GM23248 (cell line): ENCODE measurements at regions not wholly inside any gene's neighbourhood (a gene's known extent, or its start where the extent isn't known, plus 50 kb on each side); places are given as distances from the start of the nearest gene placed in this dataset.

ENCODE experiments used
- EZH2 ChIP-seq: fragments of 200-600 bp; sonication (generic); IDR thresholded peaks from 2 replicates; pipeline ENCODE4 v1.6.1; 2018; ENCODE audit warnings: antibody characterized with exemption, mild to moderate bottlenecking; ENCODE audit not compliant: insufficient read depth, poor library complexity, severe bottlenecking
- EZH2phosphoT487 ChIP-seq: fragments of 200-600 bp; sonication (generic); IDR thresholded peaks from 2 replicates; pipeline ENCODE4 v1.6.1; 2018; ENCODE audit warnings: antibody characterized with exemption, moderate library complexity, mild to moderate bottlenecking, low read depth; ENCODE audit not compliant: insufficient read depth

GRCh38 chr2:114049280-114049679 lies 159.4 kb downstream of the ACTR3 start:
- TF ChIP-seq EZH2 (no peak), EZH2phosphoT487 (no peak)
